GM21360 (cell line): ENCODE measurements at regions not wholly inside any gene's neighbourhood (a gene's known extent, or its start where the extent isn't known, plus 50 kb on each side); places are given as distances from the start of the nearest gene placed in this dataset.
"Not testable (repeated sequence)": the region's sequence is repeated elsewhere in the genome, so short reads cannot be mapped to it uniquely, and the experiment has no call there.

Experiments
- ATAC-seq: cut with Tn5 transposase; IDR thresholded peaks from one replicate; pipeline ENCODE4 v1.9.1; 2021; ENCODE audit warnings: mild to moderate bottlenecking, moderate library complexity; ENCODE audit not compliant: unreplicated experiment

GRCh38 chr3:127520993-127521392, 69.5 kb downstream of the TPRA1 start:
- no peak for ATAC-seq

GRCh38 chr3:127518456-127519081, 72.0 kb downstream of the TPRA1 start:
- no peak for ATAC-seq

GRCh38 chr3:127512256-127512655, 78.3 kb downstream of the TPRA1 start:
- no peak for ATAC-seq

- ATAC-seq = no peak
These were observed 89.4 kb downstream of the TPRA1 start for GRCh38 chr3:127501177-127501576.

GRCh38 chr3:127497676-127498075, 92.9 kb downstream of the TPRA1 start:
- no peak for ATAC-seq

GRCh38 chr3:127497166-127497565, 93.4 kb downstream of the TPRA1 start:
- no peak for ATAC-seq

GRCh38 chr3:127495821-127496655, 94.5 kb downstream of the TPRA1 start:
- no peak for ATAC-seq

- ATAC-seq = no peak
These were observed 96.4 kb downstream of the TPRA1 start for GRCh38 chr3:127493924-127494646.

GRCh38 chr3:127492426-127492825, 98.1 kb downstream of the TPRA1 start:
- no peak for ATAC-seq

- ATAC-seq = no peak
These were observed 98.6 kb downstream of the TPRA1 start for GRCh38 chr3:127491909-127492308.

- no peak for ATAC-seq
These were observed 99.2 kb downstream of the TPRA1 start for GRCh38 chr3:127491323-127491722.

- not testable (repeated sequence) for ATAC-seq
These were observed 99.6 kb downstream of the TPRA1 start for GRCh38 chr3:127491024-127491305.

- no peak for ATAC-seq
These were observed 100.1 kb downstream of the TPRA1 start for GRCh38 chr3:127490271-127491023.

- ATAC-seq = no peak
These were observed 101.2 kb downstream of the TPRA1 start for GRCh38 chr3:127489357-127489756.

- no peak for ATAC-seq
These were observed 101.8 kb downstream of the TPRA1 start for GRCh38 chr3:127488740-127489139.

GRCh38 chr3:127488141-127488672, 102.3 kb downstream of the TPRA1 start:
- no peak for ATAC-seq

- no peak for ATAC-seq
These were observed 103.3 kb downstream of the TPRA1 start for GRCh38 chr3:127487196-127487595.

GRCh38 chr3:127486321-127486944, 104.1 kb downstream of the TPRA1 start:
- no peak for ATAC-seq

GRCh38 chr3:127485396-127486170, 105.0 kb downstream of the TPRA1 start:
- no peak for ATAC-seq
